Mesothelial cell of epicardium (in vitro differentiated cells): ENCODE measurements at regions not wholly inside any gene's neighbourhood (a gene's known extent, or its start where the extent isn't known, plus 50 kb on each side); places are given as distances from the start of the nearest gene placed in this dataset.
A peak's percentile ranks its signal among the peaks of the same experiment; 100 is the strongest.

Experiments used
- DNase-seq, 2 experiments: peaks; one replicate each; pipeline ENCODE4 v3.0.0; 2021; ENCODE audit warnings: low spot score in 2 of 2; ENCODE audit not compliant: unreplicated experiment in 2 of 2
- H3K27ac Mint-ChIP-seq: 2 replicates; pipeline ENCODE4 v1.8.0; 2021; ENCODE audit warnings: mixed read lengths
- H3K27me3 Mint-ChIP-seq: 2 replicates; pipeline ENCODE4 v1.8.0; 2021; ENCODE audit warnings: low read depth, mixed read lengths
- H3K36me3 Mint-ChIP-seq: 2 replicates; pipeline ENCODE4 v1.8.0; 2021; ENCODE audit warnings: mixed read lengths
- H3K4me1 Mint-ChIP-seq: 2 replicates; pipeline ENCODE4 v1.8.0; 2021; ENCODE audit warnings: mixed read lengths
- H3K4me3 Mint-ChIP-seq: 2 replicates; pipeline ENCODE4 v1.8.0; 2021; ENCODE audit warnings: mild to moderate bottlenecking, moderate library complexity, mixed read lengths
- H3K9me3 Mint-ChIP-seq: 2 replicates; pipeline ENCODE4 v1.8.0; 2021; ENCODE audit warnings: mixed read lengths
- TF ChIP-seq, protein P1 (sequence below): fragments of 200-600 bp; sonication (generic); IDR thresholded peaks from one replicate; pipeline ENCODE4 v1.5.0; 2021; ENCODE audit warnings: antibody characterized with exemption; ENCODE audit not compliant: unreplicated experiment

DNA sequence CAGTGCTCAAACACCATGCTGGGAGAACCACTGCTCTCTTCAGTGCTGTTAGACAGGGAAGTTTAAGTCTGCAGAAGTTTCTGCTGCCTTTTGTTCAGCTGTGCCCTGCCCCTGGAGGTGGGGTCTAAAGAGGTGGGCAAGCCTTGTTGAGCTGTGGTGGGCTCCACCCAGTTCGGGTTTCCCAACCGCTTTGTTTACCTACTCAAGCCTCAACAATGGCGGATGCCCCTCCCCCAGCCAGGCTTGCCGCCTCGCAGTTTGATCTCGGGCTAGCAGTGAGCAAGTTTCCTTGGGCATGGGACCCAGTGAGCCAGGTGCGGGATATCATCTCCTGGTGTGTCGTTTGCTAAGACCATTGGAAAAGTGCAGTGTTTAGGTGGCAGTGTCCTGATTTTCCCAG lies 670.2 kb upstream of the ALCAM start:
- DNase-seq: no peak
- H3K4me1 Mint-ChIP-seq: no peaks in the 10 kb centered on the region
- no peaks in the 10 kb centered on the region for H3K36me3 Mint-ChIP-seq
- H3K9me3 Mint-ChIP-seq: peaks cover 23% of the 10 kb centered on the region
- no peaks in the 10 kb centered on the region for H3K27me3 Mint-ChIP-seq
- no peak overlapping the region for H3K27ac Mint-ChIP-seq
- H3K4me3 Mint-ChIP-seq: no peak overlapping the region
- TF ChIP-seq, protein P1, sequence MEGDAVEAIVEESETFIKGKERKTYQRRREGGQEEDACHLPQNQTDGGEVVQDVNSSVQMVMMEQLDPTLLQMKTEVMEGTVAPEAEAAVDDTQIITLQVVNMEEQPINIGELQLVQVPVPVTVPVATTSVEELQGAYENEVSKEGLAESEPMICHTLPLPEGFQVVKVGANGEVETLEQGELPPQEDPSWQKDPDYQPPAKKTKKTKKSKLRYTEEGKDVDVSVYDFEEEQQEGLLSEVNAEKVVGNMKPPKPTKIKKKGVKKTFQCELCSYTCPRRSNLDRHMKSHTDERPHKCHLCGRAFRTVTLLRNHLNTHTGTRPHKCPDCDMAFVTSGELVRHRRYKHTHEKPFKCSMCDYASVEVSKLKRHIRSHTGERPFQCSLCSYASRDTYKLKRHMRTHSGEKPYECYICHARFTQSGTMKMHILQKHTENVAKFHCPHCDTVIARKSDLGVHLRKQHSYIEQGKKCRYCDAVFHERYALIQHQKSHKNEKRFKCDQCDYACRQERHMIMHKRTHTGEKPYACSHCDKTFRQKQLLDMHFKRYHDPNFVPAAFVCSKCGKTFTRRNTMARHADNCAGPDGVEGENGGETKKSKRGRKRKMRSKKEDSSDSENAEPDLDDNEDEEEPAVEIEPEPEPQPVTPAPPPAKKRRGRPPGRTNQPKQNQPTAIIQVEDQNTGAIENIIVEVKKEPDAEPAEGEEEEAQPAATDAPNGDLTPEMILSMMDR: no peak

- H3K4me1 Mint-ChIP-seq: peaks cover 4% of the 10 kb centered on the region
- TF ChIP-seq, protein P1: no peak
- H3K27me3 Mint-ChIP-seq: no peaks in the 10 kb centered on the region
- H3K4me3 Mint-ChIP-seq: no peak overlapping the region
- H3K9me3 Mint-ChIP-seq: no peaks in the 10 kb centered on the region
- H3K27ac Mint-ChIP-seq: no peak overlapping the region
- no peak for DNase-seq
- no peaks in the 10 kb centered on the region for H3K36me3 Mint-ChIP-seq
Observed at GRCh38 chr3:104711406-104711805, 655.3 kb upstream of the ALCAM start.

GRCh38 chr3:104715972-104716371 lies 650.7 kb upstream of the ALCAM start:
- Mint-ChIP-seq H3K9me3 (no peaks in the 10 kb centered on the region), H3K27me3 (no peaks in the 10 kb centered on the region), H3K4me1 (peaks cover 10% of the 10 kb centered on the region), H3K4me3 (no peak overlapping the region), H3K36me3 (no peaks in the 10 kb centered on the region), H3K27ac (peak overlapping the region; percentile 60)
- no peak for DNase-seq
- TF ChIP-seq, protein P1: no peak

GRCh38 chr3:104717828-104718196 lies 648.9 kb upstream of the ALCAM start:
- H3K4me1 Mint-ChIP-seq: peaks cover 10% of the 10 kb centered on the region
- H3K36me3 Mint-ChIP-seq: no peaks in the 10 kb centered on the region
- no peaks in the 10 kb centered on the region for H3K27me3 Mint-ChIP-seq
- TF ChIP-seq, protein P1: no peak
- no peak for DNase-seq
- no peak overlapping the region for H3K4me3 Mint-ChIP-seq
- H3K27ac Mint-ChIP-seq: no peak overlapping the region
- peaks cover 4% of the 10 kb centered on the region for H3K9me3 Mint-ChIP-seq

DNA sequence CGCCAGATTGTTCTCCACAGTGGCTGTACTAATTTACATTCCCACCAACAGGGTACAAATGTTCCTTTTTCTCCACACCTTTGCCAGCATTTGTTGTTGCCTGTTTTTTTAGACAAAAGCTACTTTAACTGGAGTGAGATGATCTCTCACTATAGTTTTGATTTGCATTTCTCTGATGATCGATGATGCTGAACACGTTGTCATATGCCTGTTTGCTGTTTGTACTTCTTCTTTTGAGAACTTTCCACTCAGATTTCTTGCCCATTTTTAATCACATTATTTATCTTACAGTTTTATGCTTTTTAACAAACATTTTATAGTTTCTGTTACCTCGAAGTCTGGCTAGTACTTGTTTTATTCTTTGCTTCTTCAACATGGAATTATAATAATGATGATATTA lies 643.7 kb upstream of the ALCAM start:
- Mint-ChIP-seq H3K4me1 (peaks cover 6% of the 10 kb centered on the region), H3K27me3 (no peaks in the 10 kb centered on the region), H3K36me3 (no peaks in the 10 kb centered on the region), H3K4me3 (no peak overlapping the region), H3K27ac (no peak overlapping the region), H3K9me3 (peaks cover 21% of the 10 kb centered on the region)
- TF ChIP-seq, protein P1: no peak
- DNase-seq: no peak

DNA sequence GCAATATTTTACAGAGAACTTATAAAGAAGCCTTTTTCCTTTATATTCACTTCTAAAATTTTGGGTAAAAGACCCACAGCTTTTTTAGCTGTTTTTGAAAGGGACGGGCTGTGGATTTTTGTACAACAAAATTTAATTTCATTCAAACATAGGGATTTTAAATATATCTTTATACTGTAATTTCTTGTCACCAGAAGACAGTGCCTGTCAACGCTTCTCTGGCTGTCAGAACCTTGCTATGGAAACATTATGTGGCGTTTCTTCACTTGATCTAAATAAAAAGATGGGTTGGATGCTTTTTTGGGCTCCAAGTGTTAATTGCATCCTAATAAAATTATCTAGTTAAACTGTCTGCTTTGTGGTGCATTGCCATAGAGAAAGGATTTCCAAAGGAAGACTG lies 635.6 kb upstream of the ALCAM start:
- H3K4me3 Mint-ChIP-seq: no peak overlapping the region

More for the DNA sequence above, 635.6 kb upstream of the ALCAM start:
- peaks cover 12% of the 10 kb centered on the region for H3K4me1 Mint-ChIP-seq
- no peak for DNase-seq
- H3K27ac Mint-ChIP-seq: no peak overlapping the region
- H3K9me3 Mint-ChIP-seq: peaks cover 18% of the 10 kb centered on the region
- H3K27me3 Mint-ChIP-seq: no peaks in the 10 kb centered on the region
- H3K36me3 Mint-ChIP-seq: no peaks in the 10 kb centered on the region
- TF ChIP-seq, protein P1: no peak
